WTC11 (cell line): ENCODE measurements at regions not wholly inside any gene's neighbourhood (a gene's known extent, or its start where the extent isn't known, plus 50 kb on each side); places are given as distances from the start of the nearest gene placed in this dataset.

Experiments used
- ATAC-seq: fragments of 200-7000 bp; cut with Tn5 transposase; 2 replicates; pipeline ENCODE4 v1.10.0; 2021; ENCODE audit warnings: mild to moderate bottlenecking, moderate library complexity
- CTCF ChIA-PET: fragments of 300-600 bp; sonication (Branson Sonifier 250); formaldehyde crosslinking; loops from one replicate; lab custom pipeline; 2021; ENCODE audit warnings: antibody characterized with exemption; lab: Charles Lee
- POLR2A ChIA-PET: fragments of 350-600 bp; sonication (Branson Sonifier 250); formaldehyde crosslinking; loops from one replicate; lab custom pipeline; 2021; ENCODE audit warnings: antibody characterized with exemption; lab: Charles Lee
- DNase-seq: peaks from one replicate; pipeline ENCODE4 v3.0.0; 2021; ENCODE audit warnings: low spot score
- H3K27ac Mint-ChIP-seq: 2 replicates; pipeline ENCODE4 v1.8.0; 2021; ENCODE audit warnings: mixed read lengths
- H3K27me3 Mint-ChIP-seq: 2 replicates; pipeline ENCODE4 v1.8.0; 2021; ENCODE audit warnings: low read depth, mild to moderate bottlenecking, moderate library complexity, mixed read lengths
- H3K36me3 Mint-ChIP-seq: 2 replicates; pipeline ENCODE4 v1.8.0; 2021; ENCODE audit warnings: mixed read lengths
- H3K4me1 Mint-ChIP-seq: 2 replicates; pipeline ENCODE4 v1.8.0; 2022; ENCODE audit warnings: mixed read lengths
- H3K4me3 Mint-ChIP-seq: 2 replicates; pipeline ENCODE4 v1.8.0; 2021; ENCODE audit warnings: mild to moderate bottlenecking, moderate library complexity, mixed read lengths
- H3K9me3 Mint-ChIP-seq: 2 replicates; pipeline ENCODE4 v1.8.0; 2021; ENCODE audit warnings: mixed read lengths
- ATF1 ChIP-seq: sonication (generic); formaldehyde crosslinking; IDR thresholded peaks from 2 replicates; pipeline ENCODE4 v1.8.1; 2023; ENCODE audit warnings: mild to moderate bottlenecking, moderate library complexity, missing genetic modification reagents
- EMX1 ChIP-seq: fragments of 250-450 bp; sonication (Bioruptor Pico); IDR thresholded peaks from 2 replicates; pipeline ENCODE4 v1.8.0; 2021; ENCODE audit warnings: mild to moderate bottlenecking
- ETV6 ChIP-seq: sonication (generic); formaldehyde crosslinking; IDR thresholded peaks from 2 replicates; pipeline ENCODE4 v1.8.1; 2022; ENCODE audit warnings: mild to moderate bottlenecking, missing genetic modification reagents
- IRF2 ChIP-seq: sonication (generic); formaldehyde crosslinking; IDR thresholded peaks from 2 replicates; pipeline ENCODE4 v1.8.0; 2022; ENCODE audit warnings: low read depth, missing genetic modification reagents, borderline replicate concordance
- KAT7 ChIP-seq: sonication (generic); formaldehyde crosslinking; IDR thresholded peaks from 2 replicates; pipeline ENCODE4 v1.8.1; 2023; ENCODE audit warnings: missing genetic modification reagents, mild to moderate bottlenecking, borderline replicate concordance
- NFE2L1 ChIP-seq: sonication (generic); formaldehyde crosslinking; IDR thresholded peaks from 2 replicates; pipeline ENCODE4 v1.8.1; 2023; ENCODE audit warnings: missing genetic modification reagents
- NFYB ChIP-seq: sonication (generic); formaldehyde crosslinking; conservative IDR thresholded peaks from 2 replicates; pipeline ENCODE4 v1.8.0; 2022; ENCODE audit warnings: low read depth, missing genetic modification reagents
- NR3C1 ChIP-seq: sonication (generic); formaldehyde crosslinking; conservative IDR thresholded peaks from 2 replicates; pipeline ENCODE4 v1.8.1; 2023; ENCODE audit warnings: low read depth, mild to moderate bottlenecking, missing genetic modification reagents
- PREB ChIP-seq: sonication (generic); formaldehyde crosslinking; IDR thresholded peaks from 2 replicates; pipeline ENCODE4 v1.8.1; 2022; ENCODE audit warnings: mild to moderate bottlenecking, missing genetic modification reagents, moderate library complexity, borderline replicate concordance
- USF1 ChIP-seq: sonication (generic); formaldehyde crosslinking; IDR thresholded peaks from 2 replicates; pipeline ENCODE4 v1.8.0; 2022; ENCODE audit warnings: mild to moderate bottlenecking, missing genetic modification reagents
- ZNF232 ChIP-seq: sonication (generic); formaldehyde crosslinking; IDR thresholded peaks from 2 replicates; pipeline ENCODE4 v1.8.0; 2022; ENCODE audit warnings: mild to moderate bottlenecking, missing genetic modification reagents
- ZNF263 ChIP-seq: sonication (generic); formaldehyde crosslinking; IDR thresholded peaks from 2 replicates; pipeline ENCODE4 v1.8.1; 2022; ENCODE audit warnings: low read depth, mild to moderate bottlenecking, moderate library complexity, missing genetic modification reagents
- ZNF317 ChIP-seq: sonication (generic); formaldehyde crosslinking; IDR thresholded peaks from 2 replicates; pipeline ENCODE4 v1.8.1; 2023; ENCODE audit warnings: low read depth, mild to moderate bottlenecking, moderate library complexity, missing genetic modification reagents, borderline replicate concordance
- ZNF425 ChIP-seq: fragments of 250-450 bp; sonication (Bioruptor Pico); conservative IDR thresholded peaks from 2 replicates; pipeline ENCODE4 v1.9.0; 2021; ENCODE audit warnings: mild to moderate bottlenecking
- ZNF532 ChIP-seq: fragments of 250-450 bp; sonication (Bioruptor Pico); IDR thresholded peaks from 2 replicates; pipeline ENCODE4 v1.9.0; 2021; ENCODE audit warnings: mild to moderate bottlenecking, borderline replicate concordance
- TF ChIP-seq, protein P1 (sequence below): sonication (generic); formaldehyde crosslinking; IDR thresholded peaks from 2 replicates; pipeline ENCODE4 v1.8.1; 2023; ENCODE audit warnings: mild to moderate bottlenecking, missing genetic modification reagents, borderline replicate concordance
- TF ChIP-seq, protein P2 (sequence below): fragments of 250-450 bp; sonication (Bioruptor Pico); IDR thresholded peaks from 2 replicates; pipeline ENCODE4 v1.9.0; 2021; ENCODE audit warnings: moderate library complexity, mild to moderate bottlenecking, inconsistent platforms, borderline replicate concordance
- TF ChIP-seq, protein P3 (sequence below): sonication (generic); formaldehyde crosslinking; IDR thresholded peaks from 2 replicates; pipeline ENCODE4 v1.8.1; 2022; ENCODE audit warnings: mild to moderate bottlenecking, moderate library complexity, missing genetic modification reagents

DNA sequence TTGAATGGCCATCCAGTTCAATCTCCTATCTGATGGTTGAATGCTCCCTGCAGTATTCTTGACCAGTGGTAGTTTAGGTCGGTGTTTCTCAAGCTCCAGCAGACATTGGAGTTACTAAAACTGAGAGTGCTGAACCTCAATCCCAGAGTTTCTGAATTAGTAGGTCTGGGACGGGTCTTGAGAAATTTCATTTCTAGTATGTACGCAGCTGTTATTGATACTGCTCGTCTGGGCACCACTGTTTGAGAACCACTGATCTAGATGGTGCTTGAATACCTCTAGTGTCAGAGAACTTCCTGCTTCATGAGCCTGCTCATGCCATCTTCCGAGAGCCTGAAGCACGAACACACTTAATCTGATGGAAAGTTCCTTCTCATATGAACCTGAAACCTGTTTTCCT lies 99.4 kb upstream of the CREB5 start:
- Mint-ChIP-seq H3K27ac (no peak overlapping the region), H3K36me3 (no peaks in the 10 kb centered on the region), H3K4me1 (peaks cover 18% of the 10 kb centered on the region)
- TF ChIP-seq NR3C1 (CRISPR knock-in tag) (no peak), ZNF425 (no peak), KAT7 (CRISPR knock-in tag) (no peak), IRF2 (no peak), NFE2L1 (CRISPR knock-in tag) (no peak), ZNF532 (CRISPR knock-in tag) (no peak), ZNF263 (CRISPR knock-in tag) (no peak), ZNF317 (CRISPR knock-in tag) (no peak), ATF1 (CRISPR knock-in tag) (no peak), EMX1 (CRISPR knock-in tag) (no peak)
- TF ChIP-seq, protein P1, sequence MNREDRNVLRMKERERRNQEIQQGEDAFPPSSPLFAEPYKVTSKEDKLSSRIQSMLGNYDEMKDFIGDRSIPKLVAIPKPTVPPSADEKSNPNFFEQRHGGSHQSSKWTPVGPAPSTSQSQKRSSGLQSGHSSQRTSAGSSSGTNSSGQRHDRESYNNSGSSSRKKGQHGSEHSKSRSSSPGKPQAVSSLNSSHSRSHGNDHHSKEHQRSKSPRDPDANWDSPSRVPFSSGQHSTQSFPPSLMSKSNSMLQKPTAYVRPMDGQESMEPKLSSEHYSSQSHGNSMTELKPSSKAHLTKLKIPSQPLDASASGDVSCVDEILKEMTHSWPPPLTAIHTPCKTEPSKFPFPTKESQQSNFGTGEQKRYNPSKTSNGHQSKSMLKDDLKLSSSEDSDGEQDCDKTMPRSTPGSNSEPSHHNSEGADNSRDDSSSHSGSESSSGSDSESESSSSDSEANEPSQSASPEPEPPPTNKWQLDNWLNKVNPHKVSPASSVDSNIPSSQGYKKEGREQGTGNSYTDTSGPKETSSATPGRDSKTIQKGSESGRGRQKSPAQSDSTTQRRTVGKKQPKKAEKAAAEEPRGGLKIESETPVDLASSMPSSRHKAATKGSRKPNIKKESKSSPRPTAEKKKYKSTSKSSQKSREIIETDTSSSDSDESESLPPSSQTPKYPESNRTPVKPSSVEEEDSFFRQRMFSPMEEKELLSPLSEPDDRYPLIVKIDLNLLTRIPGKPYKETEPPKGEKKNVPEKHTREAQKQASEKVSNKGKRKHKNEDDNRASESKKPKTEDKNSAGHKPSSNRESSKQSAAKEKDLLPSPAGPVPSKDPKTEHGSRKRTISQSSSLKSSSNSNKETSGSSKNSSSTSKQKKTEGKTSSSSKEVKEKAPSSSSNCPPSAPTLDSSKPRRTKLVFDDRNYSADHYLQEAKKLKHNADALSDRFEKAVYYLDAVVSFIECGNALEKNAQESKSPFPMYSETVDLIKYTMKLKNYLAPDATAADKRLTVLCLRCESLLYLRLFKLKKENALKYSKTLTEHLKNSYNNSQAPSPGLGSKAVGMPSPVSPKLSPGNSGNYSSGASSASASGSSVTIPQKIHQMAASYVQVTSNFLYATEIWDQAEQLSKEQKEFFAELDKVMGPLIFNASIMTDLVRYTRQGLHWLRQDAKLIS: no peak
- TF ChIP-seq, protein P2, sequence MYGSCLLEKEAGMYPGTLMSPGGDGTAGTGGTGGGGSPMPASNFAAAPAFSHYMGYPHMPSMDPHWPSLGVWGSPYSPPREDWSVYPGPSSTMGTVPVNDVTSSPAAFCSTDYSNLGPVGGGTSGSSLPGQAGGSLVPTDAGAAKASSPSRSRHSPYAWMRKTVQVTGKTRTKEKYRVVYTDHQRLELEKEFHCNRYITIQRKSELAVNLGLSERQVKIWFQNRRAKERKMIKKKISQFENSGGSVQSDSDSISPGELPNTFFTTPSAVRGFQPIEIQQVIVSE: no peak
- TF ChIP-seq, all 79 proteins: peak for 0
- POLR2A ChIA-PET: no interaction called here
- DNase-seq: no peak
- CTCF ChIA-PET: interaction anchor here (1.7 kb wide), 1 partner anchor 16 kb away, joined by 5 read pairs; no protein-coding TSS in a partner anchor
- ATAC-seq: no peak
- Mint-ChIP-seq H3K27me3 (peaks cover 5% of the 10 kb centered on the region), H3K4me3 (no peak overlapping the region), H3K9me3 (no peaks in the 10 kb centered on the region)

DNA sequence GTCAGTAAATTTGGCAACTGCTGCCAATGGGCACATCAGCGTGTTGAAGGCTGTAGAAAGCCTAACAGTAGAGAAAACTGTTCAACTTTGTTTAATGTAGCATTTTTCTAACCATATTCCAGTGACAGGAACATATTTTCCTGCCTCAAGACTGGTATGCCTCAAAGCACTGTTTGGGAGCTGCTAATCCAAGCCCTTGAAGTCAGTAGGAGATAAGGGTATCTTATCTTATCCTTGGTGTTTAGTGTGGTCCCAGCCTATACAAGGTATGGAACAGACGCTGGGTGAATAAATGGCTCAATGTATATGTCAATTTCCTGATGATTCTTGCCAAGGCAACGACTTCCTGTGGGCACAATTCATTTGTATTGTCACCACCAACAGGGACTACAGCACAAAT lies 97.5 kb upstream of the CREB5 start:
- ChIA-PET CTCF (no interaction called here), POLR2A (interaction anchor here (1.0 kb wide), 1 partner anchor 10 kb away, joined by 3 read pairs; no protein-coding TSS in a partner anchor)
- TF ChIP-seq NFYB (CRISPR knock-in tag) (no peak), ETV6 (CRISPR knock-in tag) (no peak), USF1 (no peak), ZNF232 (CRISPR knock-in tag) (no peak), PREB (CRISPR knock-in tag) (no peak)
- TF ChIP-seq, protein P2: no peak
- TF ChIP-seq, protein P3, sequence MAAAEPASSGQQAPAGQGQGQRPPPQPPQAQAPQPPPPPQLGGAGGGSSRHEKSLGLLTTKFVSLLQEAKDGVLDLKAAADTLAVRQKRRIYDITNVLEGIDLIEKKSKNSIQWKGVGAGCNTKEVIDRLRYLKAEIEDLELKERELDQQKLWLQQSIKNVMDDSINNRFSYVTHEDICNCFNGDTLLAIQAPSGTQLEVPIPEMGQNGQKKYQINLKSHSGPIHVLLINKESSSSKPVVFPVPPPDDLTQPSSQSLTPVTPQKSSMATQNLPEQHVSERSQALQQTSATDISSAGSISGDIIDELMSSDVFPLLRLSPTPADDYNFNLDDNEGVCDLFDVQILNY (CRISPR knock-in tag): no peak

More for the DNA sequence above, 97.5 kb upstream of the CREB5 start:
- Mint-ChIP-seq H3K36me3 (no peaks in the 10 kb centered on the region), H3K4me1 (peaks cover 18% of the 10 kb centered on the region), H3K27me3 (peaks cover 5% of the 10 kb centered on the region), H3K9me3 (no peaks in the 10 kb centered on the region), H3K27ac (no peak overlapping the region), H3K4me3 (no peak overlapping the region)
- DNase-seq (no peak), ATAC-seq (no peak)
